ENCODE measurements at regions not wholly inside any gene's neighbourhood (a gene's known extent, or its start where the extent isn't known, plus 50 kb on each side); places are given as distances from the start of the nearest gene placed in this dataset.

GRCh38 chr9:26191711-26192110 lies 513.5 kb upstream of the TUSC1 start:
- DNase-seq (ENCODE audit: low read depth, low spot score) (no peak), ATAC-seq (no peak)
- no peaks in the 10 kb centered on the region for H3K27me3 ChIP-seq (ENCODE audit: control insufficient read depth, insufficient read depth, low read length)
- TF ChIP-seq REST (IDR thresholded peaks at IDR 0.05; ENCODE audit: insufficient read depth in 1 of 2, low read depth in 2 of 2, low read length in 1 of 2) (no peak), SIN3A (IDR thresholded peaks at IDR 0.05; ENCODE audit: borderline replicate concordance, insufficient read depth, low read depth, low read length) (no peak), POLR2AphosphoS5 (IDR thresholded peaks at IDR 0.05; ENCODE audit: low read depth, low read length) (no peak), TCF7L2 (IDR thresholded peaks at IDR 0.05; ENCODE audit: low read depth, low read length) (no peak), CTCF (IDR thresholded peaks at IDR 0.05) (no peak)
- H3K27ac ChIP-seq (ENCODE audit: low read length): no peak overlapping the region
- no peaks in the 10 kb centered on the region for H3K9me3 ChIP-seq (ENCODE audit: control insufficient read depth, insufficient read depth, low read depth, low read length)
- in situ Hi-C loops (cut with HindIII; ENCODE audit: low pct_unique_long_range_greater_than_20kb, low sequenced_read_pairs) (no loop called here), intact Hi-C loops (cut with micrococcal nuclease; ENCODE audit: unreplicated experiment) (no loop called here)
- no peak overlapping the region for H3K4me3 ChIP-seq (ENCODE audit: low read depth in 2 of 2, low read length in 2 of 2)
- no TSS peak for BruUV-seq (replicated peaks)
- no peaks in the 10 kb centered on the region for H3K4me1 ChIP-seq (ENCODE audit: control insufficient read depth, insufficient read depth, low read length)
- ChIA-PET CTCF (no interaction called here), POLR2A (no interaction called here)
- H3K36me3 ChIP-seq (ENCODE audit: control insufficient read depth, insufficient read depth, low read length): no peaks in the 10 kb centered on the region

- intact Hi-C loops (cut with micrococcal nuclease; ENCODE audit: unreplicated experiment) (no loop called here), in situ Hi-C loops (cut with HindIII; ENCODE audit: low pct_unique_long_range_greater_than_20kb, low sequenced_read_pairs) (no loop called here)
- Histone ChIP-seq H3K4me1 (ENCODE audit: control insufficient read depth, insufficient read depth, low read length) (no peaks in the 10 kb centered on the region), H3K9me3 (ENCODE audit: control insufficient read depth, insufficient read depth, low read depth, low read length) (no peaks in the 10 kb centered on the region), H3K27ac (ENCODE audit: low read length) (no peak overlapping the region), H3K27me3 (ENCODE audit: control insufficient read depth, insufficient read depth, low read length) (no peaks in the 10 kb centered on the region), H3K4me3 (ENCODE audit: low read depth in 2 of 2, low read length in 2 of 2) (no peak overlapping the region), H3K36me3 (ENCODE audit: control insufficient read depth, insufficient read depth, low read length) (no peaks in the 10 kb centered on the region)
- no peak for DNase-seq (ENCODE audit: low read depth, low spot score)
- TF ChIP-seq CTCF (IDR thresholded peaks at IDR 0.05) (no peak), POLR2AphosphoS5 (IDR thresholded peaks at IDR 0.05; ENCODE audit: low read depth, low read length) (no peak), TCF7L2 (IDR thresholded peaks at IDR 0.05; ENCODE audit: low read depth, low read length) (no peak), REST (IDR thresholded peaks at IDR 0.05; ENCODE audit: insufficient read depth in 1 of 2, low read depth in 2 of 2, low read length in 1 of 2) (no peak), SIN3A (IDR thresholded peaks at IDR 0.05; ENCODE audit: borderline replicate concordance, insufficient read depth, low read depth, low read length) (no peak)
- CTCF ChIA-PET: no interaction called here
- BruUV-seq (replicated peaks): no TSS peak
- ATAC-seq: no peak
- POLR2A ChIA-PET: no interaction called here
Observed at GRCh38 chr9:26181836-26182235, 503.6 kb upstream of the TUSC1 start.
